D721Med (cell line): ENCODE measurements at regions not wholly inside any gene's neighbourhood (a gene's known extent, or its start where the extent isn't known, plus 50 kb on each side); places are given as distances from the start of the nearest gene placed in this dataset.

Experiments
- DNase-seq: peaks from one replicate; pipeline ENCODE4 v3.0.0; 2011; ENCODE audit warnings: low spot score; ENCODE audit not compliant: insufficient read length
- FAIRE-seq: peaks from 2 replicates; lab custom pipeline; 2011; peaks lifted over from hg19 to GRCh38; lab: Jason Lieb, UNC
- CTCF ChIP-seq: IDR thresholded peaks from 2 replicates; pipeline ENCODE4 v1.5.1; 2012; ENCODE audit warnings: mild to moderate bottlenecking, control low read depth; ENCODE audit not compliant: insufficient read depth; ENCODE audit errors: missing control alignments

GRCh38 chr1:221850470-221851187 is 108.7 kb upstream of the DUSP10 start:
- FAIRE-seq (no peak), DNase-seq (no peak)
- TF ChIP-seq CTCF: no peak

- no peak for FAIRE-seq
- no peak for DNase-seq
- no peak for TF ChIP-seq CTCF
These were observed 108.0 kb upstream of the DUSP10 start for GRCh38 chr1:221849897-221850296.

- DNase-seq: no peak
- no peak for TF ChIP-seq CTCF
- FAIRE-seq: no peak
These were observed 107.2 kb upstream of the DUSP10 start for GRCh38 chr1:221849110-221849509.

GRCh38 chr1:221847676-221848075 is 105.8 kb upstream of the DUSP10 start:
- no peak for DNase-seq
- TF ChIP-seq CTCF: no peak
- FAIRE-seq: no peak

GRCh38 chr1:221845650-221846371 is 103.9 kb upstream of the DUSP10 start:
- FAIRE-seq: no peak
- no peak for DNase-seq
- TF ChIP-seq CTCF: no peak

GRCh38 chr1:221841983-221842335 is 100.1 kb upstream of the DUSP10 start:
- no peak for DNase-seq
- TF ChIP-seq CTCF: no peak
- FAIRE-seq: no peak
